ENCODE measurements at regions not wholly inside any gene's neighbourhood (a gene's known extent, or its start where the extent isn't known, plus 50 kb on each side); places are given as distances from the start of the nearest gene placed in this dataset.
"Not testable (repeated sequence)": the region's sequence is repeated elsewhere in the genome, so short reads cannot be mapped to it uniquely, and the experiment has no call there.

DNA sequence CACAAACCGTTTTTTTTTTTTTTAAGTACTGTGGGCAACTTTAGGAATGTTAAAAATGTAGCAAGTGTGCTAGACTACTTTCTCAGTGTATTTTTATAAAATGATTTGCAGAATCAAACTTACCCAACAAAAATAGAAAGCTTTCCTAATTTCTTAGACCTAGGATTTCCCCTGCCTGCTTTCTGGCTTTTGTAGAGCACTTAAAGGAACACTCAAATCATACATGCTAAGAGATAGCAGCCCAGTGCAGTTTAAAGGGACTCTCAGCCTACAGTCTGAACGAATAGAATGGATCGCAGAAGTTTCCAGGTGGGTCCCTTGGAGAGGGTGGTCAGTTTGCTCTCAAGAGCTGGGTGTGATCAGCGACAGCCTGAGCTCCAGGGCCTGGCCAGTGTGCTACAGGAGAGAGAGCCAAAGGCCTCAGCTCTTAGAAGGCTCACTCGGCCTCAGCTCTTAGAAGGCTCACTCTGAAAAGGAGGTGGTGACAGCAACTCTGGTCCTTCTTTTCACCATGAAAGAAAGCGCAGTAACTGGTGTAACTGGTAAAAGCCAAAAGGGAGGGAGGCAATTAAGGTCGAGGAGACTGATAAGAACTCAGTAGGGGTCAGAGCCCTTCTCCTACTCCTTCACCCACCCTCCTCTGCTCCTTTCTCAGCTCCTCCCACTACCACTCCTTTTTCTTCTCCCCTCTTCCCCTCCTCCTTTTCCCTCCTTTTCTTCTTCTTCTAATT, 142.4 kb downstream of the ZFP64 start:
- DNase-seq (ENCODE audit: low spot score) = peak; percentile 51

DNA sequence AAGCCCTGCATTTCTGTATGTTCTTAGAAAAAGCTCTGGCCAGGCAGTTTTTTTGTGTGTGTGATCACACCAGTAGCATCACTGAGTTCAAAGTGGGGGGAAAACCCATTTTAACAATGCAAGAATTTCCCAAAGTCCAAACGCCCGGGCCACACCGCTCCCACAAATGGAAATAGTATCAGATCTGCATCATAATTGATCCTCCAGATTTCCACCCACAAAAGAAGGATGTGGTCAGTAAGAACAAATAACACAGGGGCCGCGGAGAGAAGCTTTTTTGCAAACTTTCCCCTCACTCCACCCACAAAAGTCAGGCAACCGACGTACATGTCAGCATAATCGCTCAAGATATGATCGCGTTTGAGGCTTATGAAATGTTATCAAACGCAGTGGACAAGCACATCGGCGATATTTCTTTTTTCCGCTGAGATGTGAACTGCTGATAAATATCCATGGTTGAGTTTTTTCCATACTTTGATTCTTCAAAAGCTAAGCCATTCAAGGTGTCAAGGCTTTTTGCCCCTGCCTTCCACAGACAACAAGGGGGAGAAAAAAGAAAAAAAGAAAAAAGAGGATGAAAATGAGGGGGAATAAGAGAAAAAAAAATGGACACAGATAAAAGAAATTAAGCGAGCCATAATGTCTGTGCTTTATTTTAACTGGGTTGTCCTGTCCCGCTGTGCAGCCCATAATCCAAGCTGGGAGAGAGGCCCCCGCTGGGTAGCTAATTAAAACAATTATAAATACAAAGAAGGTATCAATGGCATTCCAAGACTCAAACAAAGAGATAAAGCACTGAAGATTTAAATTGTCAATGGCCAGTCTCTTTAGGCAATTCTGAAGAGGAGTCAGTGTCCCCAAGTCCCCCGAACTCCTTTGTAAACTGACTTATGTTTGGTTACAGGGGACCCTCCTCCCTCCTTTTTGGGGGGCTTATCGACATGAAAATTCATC, 143.5 kb downstream of the ZFP64 start:
- DNase-seq (ENCODE audit: low spot score) = no peak

DNA sequence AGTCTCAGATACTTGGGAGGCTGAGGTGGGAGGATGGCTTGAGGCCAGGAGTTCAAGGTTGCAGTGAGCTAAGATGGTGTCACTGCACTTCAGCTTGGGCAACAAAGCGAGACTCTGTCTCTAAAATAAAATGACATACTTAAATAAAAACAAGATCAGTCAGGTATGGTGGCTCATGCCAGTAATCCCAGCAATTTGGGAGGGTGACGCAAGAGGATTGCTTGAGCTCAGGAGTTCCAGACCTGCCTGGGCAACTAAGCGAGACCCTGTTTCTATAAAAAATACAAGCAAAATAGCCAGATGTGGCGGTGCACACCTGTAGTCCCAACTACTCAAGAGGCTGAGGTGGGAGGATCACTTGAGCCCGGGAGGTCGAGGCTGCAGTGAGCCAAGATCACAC, 149.6 kb downstream of the ZFP64 start:
- DNase-seq (ENCODE audit: low spot score) = no peak

DNA sequence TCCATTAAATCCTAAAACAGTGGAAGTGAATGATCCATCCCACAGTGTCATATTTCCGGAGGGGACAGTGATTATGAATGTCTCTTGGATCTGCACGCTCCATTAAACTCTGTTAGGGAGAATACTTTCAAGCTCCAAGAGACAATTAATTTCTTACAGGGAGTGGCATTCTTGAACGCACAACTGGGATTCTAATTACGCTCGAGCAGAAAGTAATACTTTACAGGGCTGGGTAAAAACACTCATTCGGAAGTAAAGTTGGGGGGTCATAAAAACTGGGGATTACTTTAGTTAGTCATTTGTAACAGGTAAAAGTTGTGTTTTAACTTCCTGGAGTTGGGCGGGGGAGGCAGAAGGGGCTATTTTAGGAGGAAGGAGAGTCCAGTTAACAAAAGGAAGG, 151.8 kb downstream of the ZFP64 start:
- no peak for DNase-seq (ENCODE audit: low spot score)

DNA sequence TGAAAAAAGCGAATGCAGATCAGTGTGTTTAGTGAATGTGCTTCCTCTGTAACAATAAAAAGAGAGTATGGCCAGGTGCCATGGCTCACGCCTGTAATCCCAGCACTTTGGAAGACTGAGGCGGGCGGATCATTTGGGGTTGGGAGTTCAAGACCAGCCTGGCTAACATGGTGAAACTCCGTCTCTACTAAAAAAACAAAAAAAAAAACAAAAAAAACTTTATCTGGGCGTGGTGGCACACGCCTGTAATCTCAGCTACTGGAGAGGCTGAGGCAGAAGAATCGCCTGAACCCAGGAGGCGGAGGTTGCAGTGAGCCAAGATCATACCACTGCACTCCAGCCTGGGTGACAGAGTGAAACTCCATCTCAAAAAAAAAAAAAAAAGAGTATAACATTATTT, 152.9 kb downstream of the ZFP64 start:
- DNase-seq (ENCODE audit: low spot score) = not testable (repeated sequence)

DNA sequence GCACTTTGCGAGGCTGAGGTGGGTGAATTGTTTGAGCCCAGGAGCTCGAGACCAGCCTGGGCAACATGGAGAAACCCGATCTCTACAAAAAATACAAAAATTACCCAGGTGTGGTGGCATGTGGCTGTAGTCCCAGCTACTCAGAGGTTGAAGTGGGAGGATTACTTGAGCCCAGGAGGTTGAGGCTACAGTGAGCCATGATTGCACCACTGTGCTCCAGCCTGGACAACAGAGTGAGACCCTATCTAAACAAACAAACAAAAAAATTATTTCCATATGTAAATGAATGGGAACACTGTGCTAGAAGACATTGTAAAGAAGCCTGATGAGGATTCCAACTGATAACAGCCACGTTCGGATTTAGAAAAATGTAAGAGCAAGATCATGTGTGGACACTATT, 154.2 kb downstream of the ZFP64 start:
- no peak for DNase-seq (ENCODE audit: low spot score)

DNA sequence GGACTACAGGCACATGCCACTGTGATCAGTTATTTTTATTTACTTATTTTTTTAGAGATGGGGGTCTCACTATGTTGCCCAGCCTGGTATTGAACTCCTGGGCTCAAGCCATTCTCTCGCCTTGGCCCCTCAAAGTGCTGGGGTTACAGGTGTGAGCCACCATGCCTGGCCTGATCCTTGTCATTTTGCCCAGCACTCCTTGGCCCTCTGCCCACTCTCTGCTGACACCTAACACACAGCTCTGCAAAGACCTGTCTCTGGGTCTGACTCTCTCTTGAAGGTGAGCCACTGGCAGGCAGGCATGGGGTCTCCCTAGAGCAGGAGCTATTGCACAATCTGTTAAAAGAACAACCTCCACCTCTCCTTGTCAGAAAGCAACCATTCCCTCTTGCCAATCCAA, 155.6 kb downstream of the ZFP64 start:
- no peak for DNase-seq (ENCODE audit: low spot score)

DNA sequence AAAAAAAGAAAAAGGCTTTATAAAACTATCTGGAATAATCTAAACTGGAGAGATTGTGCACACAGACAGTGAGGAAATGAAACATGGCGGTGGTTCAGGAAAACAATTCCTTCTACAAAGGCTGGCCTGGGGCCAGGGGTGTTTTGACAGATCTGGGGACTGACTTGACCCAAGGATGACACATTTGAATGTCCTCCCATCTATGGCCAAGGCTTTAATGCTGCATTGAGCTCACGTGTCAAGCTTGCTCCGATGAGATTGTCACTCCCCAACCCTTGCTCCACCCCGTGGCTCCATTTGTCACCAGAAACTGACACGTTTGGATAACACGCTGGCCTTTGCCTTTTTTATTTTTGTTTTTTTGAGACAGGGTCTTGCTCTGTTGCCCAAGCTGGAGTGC, 156.1 kb downstream of the ZFP64 start:
- no peak for DNase-seq (ENCODE audit: low spot score)

DNA sequence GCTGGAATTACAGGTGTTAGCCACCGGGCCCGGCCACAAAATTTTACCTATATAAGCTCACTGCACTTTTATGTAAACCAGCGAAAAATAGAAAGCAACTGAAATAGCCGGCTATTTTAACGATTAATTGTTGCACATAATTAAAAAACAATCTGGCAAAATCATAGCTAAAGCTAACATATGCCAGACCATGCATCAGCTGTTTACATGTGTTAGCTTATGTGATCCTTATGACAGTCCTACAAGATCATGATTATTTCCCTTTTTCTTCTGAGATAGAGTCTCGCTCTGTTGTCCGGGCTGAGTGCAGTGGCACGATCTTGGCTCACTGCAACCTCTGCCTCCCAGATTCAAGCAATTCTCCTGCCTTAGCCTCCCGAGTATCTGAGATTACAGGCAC, 157.0 kb downstream of the ZFP64 start:
- DNase-seq (ENCODE audit: low spot score) = no peak

DNA sequence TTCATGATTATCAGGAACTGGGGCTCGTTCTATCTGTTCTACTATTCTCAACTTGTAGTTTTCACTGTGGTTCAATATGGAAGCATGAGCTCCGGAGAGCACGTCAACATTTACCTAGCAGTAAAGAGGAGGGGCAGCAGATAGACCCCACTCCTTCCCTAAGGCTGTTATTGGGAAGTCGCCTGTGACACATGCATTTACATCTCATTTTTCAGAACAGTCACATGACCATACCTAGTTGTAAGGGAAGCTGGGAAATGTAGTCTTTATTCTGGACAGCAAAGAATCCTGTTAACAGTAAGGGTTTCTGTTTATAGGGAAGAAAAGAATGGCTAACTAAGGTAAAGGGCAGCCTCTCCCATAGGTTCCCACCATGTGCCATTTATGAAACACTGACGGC, 158.3 kb downstream of the ZFP64 start:
- no peak for DNase-seq (ENCODE audit: low spot score)

DNA sequence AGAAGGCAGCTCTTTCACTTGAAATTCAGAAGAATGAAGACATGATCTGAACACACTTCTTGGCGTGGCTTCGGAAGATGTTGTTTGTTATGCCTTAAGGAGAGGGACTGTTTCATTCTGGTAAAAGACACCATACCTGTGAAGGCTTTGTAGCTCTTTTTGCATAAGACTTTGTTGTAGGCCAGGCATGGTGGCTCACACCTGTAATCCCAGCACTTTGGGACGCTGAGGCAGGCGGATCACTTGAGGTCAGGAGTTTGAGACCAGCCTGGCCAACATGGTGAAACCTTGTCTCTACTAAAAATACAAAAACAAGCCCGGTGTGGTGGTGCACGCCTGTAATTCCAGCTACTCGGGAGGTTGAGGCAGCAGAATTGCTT, 159.3 kb downstream of the ZFP64 start:
- not testable (repeated sequence) for DNase-seq (ENCODE audit: low spot score)

DNA sequence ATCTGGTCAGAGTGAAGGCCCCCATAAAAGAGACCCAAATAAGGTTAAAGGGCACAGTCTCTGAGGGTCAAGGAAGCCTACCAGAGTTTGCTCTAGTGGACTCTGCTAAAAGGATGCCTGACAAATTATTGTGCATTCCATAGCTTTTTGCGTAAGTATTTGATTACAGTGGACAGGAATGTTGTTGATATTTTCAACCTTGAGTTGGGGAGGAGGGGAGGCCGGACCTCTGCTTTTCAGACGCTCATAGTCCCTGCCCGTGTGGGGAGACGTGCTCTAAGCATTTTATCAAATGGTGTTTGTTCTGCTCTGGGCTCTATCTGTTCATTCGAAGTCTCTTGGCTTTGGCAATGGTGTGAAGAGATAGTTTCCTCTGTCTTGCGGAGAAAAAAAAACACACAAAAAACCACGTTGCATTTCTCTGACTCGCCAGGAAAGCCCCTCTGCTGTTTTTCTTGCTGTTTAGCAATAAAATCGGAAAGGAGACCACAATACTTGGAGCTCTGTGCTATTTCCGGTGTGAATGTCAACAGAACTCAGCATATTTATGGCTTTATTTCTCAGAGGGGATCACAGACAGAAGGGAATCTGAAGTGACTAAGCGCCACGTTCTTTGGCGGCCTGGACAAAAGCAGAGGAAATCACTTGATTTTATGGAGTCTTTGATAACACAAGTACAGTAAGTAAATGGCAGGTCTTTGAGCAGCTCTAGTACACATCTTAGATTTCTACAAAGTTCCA, 159.8 kb downstream of the ZFP64 start:
- peak; percentile 72 for DNase-seq (ENCODE audit: low spot score)

DNA sequence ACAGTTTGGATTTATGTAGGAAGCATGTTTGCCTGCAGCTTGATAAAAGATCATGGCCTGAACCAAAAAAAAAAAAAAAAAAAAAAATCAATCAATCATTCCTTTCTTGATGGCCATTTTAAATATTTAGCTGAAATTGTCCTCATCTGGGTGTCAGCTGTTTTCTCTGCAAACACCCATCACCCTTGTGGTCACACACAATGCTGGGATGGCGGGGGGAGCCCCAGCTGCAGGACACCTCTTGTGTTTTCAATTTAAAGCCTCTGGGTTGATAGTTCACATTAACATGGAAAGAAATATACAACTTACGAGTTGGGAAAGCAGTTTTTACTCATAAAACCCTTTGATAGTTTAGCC, 160.4 kb downstream of the ZFP64 start:
- DNase-seq (ENCODE audit: low spot score) = peak; percentile 22

DNA sequence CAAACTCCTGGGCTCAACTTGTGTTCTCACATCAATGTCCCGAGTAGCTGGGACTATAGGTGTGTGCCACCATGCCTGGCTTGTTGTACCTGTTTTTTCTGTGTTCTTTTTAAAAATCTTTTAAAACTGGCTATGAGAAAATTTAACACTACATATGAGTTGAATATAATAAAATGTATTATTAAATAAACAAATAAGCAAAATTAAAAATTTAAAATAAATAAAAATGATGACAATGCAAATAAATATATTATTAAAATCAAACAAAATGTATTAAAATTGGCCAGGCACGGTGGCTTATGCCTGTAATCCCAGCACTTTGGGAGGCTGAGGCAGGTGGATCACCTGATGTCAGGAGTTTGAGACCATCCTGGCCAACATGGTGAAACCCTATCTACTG, 162.4 kb downstream of the ZFP64 start:
- DNase-seq (ENCODE audit: low spot score) = not testable (repeated sequence)

DNA sequence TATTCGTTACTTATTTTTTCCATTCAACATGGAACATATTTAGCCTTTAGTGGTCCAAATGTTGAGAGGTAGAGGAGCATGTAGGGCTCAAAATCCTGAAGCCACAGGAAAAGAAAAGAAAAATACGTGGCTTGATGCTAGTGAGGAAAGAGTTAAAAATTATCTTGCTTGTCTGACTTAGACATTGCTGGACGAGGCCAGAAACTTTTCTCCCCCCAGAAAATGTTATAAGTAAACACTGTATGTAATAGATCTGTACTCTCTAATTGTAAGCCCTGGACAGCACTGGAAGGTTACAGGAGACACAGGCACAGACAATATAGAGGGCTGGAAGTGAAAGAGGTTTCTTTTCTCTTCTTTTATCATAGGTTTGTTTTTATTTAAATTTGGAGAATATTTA, 165.6 kb downstream of the ZFP64 start:
- DNase-seq (ENCODE audit: low spot score) = no peak

DNA sequence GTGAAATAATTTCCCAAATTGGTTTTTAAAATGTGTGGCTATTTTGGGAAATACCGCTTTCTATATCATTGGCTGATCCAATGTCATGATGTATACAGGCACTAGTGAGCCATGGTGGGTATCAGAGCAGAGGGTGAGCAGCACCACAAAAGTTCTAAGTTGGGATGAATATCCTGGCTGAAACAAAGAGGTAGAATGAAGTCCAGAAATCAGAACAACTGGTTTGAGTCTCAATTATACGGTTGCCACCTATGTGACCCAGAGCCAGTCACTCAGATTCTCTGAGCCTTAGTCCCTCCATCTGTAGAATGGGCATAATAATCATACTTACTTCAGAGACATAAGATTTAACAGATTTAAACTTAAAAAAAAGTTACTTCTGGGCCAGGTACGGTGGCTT, 172.3 kb downstream of the ZFP64 start:
- DNase-seq (ENCODE audit: low spot score) = no peak

DNA sequence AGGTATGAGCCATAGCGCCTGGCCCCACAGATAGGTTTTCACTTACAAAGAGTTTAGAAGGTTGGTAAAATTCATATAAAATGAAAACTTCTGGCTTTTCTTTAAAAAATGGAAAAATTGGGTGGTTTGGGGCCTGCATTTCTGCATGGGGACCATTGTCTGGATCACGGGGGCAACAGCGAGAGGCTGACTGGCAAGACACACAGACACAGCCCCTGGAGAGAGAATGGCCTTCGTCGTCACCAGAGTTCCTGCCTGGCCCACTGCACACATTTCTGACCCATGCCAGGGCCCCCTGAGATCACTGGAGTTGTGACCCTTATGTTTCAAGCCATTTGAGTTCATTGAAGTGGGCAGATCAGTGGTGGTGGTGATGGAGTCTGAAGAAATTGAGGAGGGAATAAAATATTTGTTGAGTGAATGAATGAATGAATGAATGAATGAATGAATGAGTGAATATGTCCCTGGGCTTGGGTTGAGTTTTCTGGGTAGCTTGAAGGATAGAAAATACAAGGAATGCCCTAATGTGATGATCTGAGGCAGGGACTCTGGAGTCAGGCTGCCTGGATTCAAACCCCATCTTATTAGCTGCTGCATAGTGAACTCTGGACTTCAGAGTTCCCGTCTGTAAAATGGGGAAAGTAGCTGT, 173.8 kb downstream of the ZFP64 start:
- DNase-seq (ENCODE audit: low spot score) = no peak

DNA sequence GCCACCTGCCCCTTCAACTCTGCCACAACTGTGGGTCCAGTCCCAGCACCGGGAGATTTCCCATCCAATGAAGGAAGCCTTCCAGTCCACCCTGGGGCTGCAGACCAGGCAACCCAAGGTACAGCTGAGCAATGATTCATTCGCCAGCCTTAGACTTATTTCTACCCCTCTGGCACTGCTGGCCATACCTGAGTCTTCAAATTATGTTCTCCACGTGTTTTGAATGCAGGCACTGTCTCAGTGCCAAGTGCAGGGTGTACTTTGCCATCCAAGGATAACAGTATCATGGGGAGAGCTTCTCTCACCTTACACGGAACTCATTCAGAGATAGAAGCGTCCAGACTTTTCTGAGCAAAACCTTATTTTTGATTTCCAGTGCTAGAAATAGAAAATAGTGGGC, 175.6 kb downstream of the ZFP64 start:
- no peak for DNase-seq (ENCODE audit: low spot score)

DNA sequence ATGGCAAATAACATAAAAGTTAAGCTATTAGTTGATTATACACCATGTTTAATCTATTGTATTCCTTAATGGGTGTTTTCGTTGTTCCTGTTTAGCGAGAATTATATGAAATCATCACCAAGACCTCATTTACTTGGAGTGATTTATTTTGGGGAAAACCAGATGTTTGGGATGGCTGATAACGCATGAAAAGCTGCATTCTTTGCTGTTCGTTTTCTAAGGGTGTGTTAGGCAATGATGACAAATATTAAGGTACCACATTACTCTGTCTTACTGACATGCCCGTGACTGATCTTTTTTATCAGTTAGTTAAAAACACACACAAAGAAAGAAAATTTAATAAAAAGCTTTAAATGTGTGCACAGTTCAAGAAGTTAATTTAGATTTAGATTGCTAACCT, 176.4 kb downstream of the ZFP64 start:
- no peak for DNase-seq (ENCODE audit: low spot score)

DNA sequence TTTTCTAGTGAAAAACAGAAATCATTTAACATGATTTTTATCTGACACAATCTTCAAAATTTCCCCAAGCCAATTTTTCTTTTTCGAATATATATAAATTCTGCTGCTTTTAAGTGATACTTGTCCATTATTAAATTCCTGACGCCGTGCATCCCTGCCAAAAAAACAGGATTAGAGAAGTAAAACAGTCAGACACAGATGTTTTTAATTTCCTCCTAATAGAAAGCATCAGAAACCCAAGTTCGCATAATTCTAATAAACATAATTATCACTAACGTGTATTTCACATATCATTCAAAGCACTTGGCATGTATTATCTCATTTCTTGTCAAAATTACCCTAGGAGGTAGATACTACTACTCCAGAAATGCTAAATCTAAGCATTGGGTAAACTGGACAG, 179.5 kb downstream of the ZFP64 start:
- DNase-seq (ENCODE audit: low spot score) = no peak

DNA sequence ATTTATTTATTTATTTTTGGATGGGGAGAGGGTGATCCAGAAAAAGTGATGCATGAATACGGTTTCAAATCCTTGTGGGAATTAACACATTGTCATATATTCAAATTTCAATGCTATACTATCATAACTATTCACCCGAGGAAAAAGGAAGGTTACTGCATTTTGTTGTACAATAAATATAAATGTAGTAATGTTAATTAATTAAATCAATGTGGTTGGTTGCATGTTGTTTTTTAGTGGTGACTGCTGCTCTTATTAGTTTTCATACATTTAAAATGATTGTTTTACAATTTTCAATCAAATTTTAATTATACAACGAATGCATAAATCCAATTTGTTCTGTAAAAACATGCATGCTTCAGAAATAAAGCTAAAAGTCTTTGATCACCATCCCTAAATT, 180.5 kb downstream of the ZFP64 start:
- DNase-seq (ENCODE audit: low spot score) = no peak

DNA sequence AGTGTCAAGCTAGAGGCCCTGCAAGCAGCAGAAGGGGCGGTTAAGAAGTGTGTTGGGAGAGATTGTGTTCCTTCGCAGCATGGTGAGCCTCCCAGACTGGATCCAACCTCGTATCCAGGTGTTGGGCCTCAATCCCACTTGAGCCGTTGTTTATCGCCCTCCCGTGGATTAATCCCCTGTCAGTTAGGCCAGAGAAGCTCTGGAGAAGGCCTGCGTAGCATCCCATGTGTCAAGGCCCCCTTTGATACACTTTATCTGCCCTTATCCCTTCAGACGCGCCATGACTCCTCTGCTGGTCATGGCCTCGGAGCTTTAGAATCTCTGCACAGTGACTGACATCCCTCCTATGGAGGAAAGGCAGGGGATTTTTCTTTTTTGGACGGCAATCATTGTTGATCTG, 181.0 kb downstream of the ZFP64 start:
- no peak for DNase-seq (ENCODE audit: low spot score)

Measured in GM03348 (cell line).